AG09319 (cell line): ENCODE measurements at regions not wholly inside any gene's neighbourhood (a gene's known extent, or its start where the extent isn't known, plus 50 kb on each side); places are given as distances from the start of the nearest gene placed in this dataset.

Source experiments
- DNase-seq: peaks from one replicate; pipeline ENCODE4 v3.0.0-alpha.2; 2010; ENCODE audit warnings: low read depth; ENCODE audit errors: extremely low read depth
- TF ChIP-seq, protein P1 (sequence below): IDR thresholded peaks from 2 replicates; pipeline ENCODE4 v1.5.1; 2011; ENCODE audit warnings: low read depth, mild to moderate bottlenecking, inconsistent platforms, low read length, moderate library complexity

DNA sequence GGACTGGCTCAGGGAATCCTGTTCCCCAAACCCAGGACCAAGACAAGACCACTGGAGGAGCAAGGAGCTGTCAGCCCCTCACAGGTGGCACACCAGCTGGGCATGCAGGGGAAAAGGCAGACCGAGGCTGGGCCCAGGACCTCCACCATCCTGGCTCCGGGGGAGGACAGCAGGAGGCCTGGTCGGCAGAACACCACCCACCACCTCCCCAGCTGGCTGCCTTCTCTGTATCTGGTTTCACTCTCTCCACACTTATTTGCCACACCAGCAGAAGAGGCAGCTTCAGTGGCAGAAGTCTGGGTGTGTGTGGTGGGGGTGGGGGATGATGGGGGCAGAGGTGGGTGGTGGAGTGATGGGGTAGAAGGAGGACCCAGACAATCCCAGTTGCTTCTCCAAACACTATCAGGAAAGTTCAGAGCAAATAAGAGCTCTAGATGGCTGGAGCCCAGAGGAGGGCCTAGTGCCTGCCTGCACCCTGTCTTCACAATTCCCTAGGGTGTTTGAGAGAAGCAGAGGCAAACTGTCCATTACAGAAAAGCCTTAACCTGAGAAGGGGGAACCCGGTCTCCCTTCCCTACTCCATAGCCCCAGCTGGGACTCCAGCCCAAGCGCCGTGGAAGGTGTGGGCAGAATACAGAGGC lies 51.9 kb upstream of the CDON start:
- TF ChIP-seq, protein P1, sequence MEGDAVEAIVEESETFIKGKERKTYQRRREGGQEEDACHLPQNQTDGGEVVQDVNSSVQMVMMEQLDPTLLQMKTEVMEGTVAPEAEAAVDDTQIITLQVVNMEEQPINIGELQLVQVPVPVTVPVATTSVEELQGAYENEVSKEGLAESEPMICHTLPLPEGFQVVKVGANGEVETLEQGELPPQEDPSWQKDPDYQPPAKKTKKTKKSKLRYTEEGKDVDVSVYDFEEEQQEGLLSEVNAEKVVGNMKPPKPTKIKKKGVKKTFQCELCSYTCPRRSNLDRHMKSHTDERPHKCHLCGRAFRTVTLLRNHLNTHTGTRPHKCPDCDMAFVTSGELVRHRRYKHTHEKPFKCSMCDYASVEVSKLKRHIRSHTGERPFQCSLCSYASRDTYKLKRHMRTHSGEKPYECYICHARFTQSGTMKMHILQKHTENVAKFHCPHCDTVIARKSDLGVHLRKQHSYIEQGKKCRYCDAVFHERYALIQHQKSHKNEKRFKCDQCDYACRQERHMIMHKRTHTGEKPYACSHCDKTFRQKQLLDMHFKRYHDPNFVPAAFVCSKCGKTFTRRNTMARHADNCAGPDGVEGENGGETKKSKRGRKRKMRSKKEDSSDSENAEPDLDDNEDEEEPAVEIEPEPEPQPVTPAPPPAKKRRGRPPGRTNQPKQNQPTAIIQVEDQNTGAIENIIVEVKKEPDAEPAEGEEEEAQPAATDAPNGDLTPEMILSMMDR = no peak
- no peak for DNase-seq

DNA sequence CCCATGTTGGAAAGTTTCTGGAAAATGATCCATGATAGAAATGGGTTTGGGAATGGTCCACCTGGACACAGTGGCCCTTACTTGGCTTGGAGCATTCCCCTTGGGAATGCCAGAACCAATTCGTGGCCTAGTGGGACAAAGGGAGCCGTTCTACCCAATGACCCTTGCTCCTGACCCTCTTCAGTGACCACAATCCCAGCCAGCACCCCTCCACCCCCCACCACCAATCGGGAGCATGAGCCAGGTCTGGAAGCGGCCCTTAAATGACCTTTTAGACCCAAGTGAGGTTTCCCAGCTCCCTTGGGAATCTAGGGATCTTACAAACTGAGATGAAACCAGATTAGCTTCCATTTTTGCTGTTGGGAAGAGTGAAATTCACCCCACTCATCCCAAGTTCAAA lies 51.3 kb upstream of the CDON start:
- DNase-seq = no peak
- TF ChIP-seq, protein P1 = no peak

DNA sequence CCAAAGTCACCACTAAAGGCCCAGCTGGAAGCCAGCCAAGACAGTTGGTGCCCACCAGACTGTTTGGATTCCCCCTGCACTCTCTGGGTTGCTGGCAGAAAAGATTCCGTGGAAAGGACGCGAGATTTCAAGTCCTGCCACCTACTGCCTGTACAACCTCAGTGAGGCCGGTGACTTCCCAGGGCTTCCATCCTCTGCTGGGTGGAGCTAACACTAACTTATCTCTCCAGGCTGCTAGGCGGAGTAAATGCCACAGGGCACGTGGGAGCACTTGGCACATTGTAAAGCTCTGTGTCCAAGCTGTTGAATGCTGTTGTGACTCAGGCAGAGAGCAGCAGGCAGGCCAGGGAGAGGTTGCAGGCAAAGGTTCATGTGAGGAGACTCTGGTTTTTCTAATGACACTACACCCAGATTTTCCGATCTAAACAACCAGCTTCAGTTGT lies 50.9 kb upstream of the CDON start:
- TF ChIP-seq, protein P1 = peak; percentile 17
- DNase-seq = peak; percentile 96

DNA sequence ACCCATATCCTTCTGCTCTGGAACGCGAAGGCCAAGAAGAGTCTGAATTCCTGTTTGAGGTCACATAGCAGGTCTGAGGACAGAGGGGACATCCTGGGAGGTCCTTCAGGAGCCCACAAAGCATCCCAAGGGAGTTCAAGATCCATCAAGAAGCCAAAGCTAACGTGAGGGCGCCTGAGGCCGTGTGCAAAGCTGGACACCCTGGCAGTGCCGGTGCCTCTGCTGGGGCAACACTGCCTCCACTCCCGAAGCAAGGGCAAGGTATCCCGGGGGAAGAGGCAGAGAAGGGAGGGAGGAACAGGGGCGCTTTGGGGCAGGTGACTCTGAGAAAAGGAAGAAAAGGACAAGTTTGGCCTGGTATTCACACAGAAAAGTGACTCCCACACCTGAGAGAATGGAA lies 50.3 kb upstream of the CDON start:
- no peak for DNase-seq
- TF ChIP-seq, protein P1 = no peak

DNA sequence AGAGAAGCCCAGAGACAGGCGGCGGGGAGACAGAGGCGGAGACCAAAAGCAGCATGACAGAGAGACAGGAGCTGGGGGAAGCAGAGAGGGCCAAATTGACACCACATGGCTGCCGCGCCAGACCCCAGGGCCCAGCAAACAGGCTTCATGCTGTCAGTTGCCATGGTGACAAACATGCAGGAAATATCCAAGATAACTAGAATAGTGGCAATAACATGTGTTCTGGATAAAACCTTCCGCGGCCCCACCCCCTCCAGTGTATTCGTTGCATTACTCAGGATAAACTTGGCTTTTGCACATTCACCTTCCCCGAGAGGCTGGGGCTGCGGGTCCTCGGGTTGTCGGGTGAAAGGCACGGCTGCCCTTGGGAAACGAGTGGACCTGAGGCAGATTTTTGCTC lies 49.9 kb upstream of the CDON start:
- TF ChIP-seq, protein P1 = no peak

More for the DNA sequence above, 49.9 kb upstream of the CDON start:
- peak; percentile 84 for DNase-seq
